ENCODE measurements at regions not wholly inside any gene's neighbourhood (a gene's known extent, or its start where the extent isn't known, plus 50 kb on each side); places are given as distances from the start of the nearest gene placed in this dataset.
"Not testable (repeated sequence)": the region's sequence is repeated elsewhere in the genome, so short reads cannot be mapped to it uniquely, and the experiment has no call there.

DNA sequence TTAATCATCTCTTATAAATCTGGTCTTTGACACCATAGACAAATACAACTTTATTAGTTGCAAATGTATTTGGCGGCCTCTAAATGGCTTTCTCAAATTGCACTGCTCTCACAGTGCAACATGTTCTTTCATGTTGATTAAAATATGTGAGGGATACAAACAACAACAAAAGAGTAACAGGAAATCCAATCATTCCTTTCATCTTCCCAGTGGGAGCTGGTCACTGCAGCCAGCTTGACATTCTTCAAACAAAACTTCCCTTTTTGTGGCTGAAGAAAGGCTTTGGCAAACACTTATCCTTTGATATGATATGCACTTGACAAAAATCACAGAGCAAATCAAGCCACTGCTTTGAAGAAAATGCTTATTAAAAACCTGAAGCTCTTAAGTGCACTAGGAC lies 973.6 kb downstream of the EPHA3 start:
- no peak overlapping the region for H3K27ac ChIP-seq
- H3K27me3 ChIP-seq: no peaks in the 10 kb centered on the region
- 79 to 84% methylated on average over 1 of the region's 1 CpG for WGBS, 2 donors
- no peaks in the 10 kb centered on the region for H3K4me1 ChIP-seq
- intact Hi-C loops (cut with DNase I): no loop called here
- no peaks in the 10 kb centered on the region for H3K36me3 ChIP-seq
- ATAC-seq (no peak), DNase-seq (no peak)
- TF ChIP-seq, protein P1, sequence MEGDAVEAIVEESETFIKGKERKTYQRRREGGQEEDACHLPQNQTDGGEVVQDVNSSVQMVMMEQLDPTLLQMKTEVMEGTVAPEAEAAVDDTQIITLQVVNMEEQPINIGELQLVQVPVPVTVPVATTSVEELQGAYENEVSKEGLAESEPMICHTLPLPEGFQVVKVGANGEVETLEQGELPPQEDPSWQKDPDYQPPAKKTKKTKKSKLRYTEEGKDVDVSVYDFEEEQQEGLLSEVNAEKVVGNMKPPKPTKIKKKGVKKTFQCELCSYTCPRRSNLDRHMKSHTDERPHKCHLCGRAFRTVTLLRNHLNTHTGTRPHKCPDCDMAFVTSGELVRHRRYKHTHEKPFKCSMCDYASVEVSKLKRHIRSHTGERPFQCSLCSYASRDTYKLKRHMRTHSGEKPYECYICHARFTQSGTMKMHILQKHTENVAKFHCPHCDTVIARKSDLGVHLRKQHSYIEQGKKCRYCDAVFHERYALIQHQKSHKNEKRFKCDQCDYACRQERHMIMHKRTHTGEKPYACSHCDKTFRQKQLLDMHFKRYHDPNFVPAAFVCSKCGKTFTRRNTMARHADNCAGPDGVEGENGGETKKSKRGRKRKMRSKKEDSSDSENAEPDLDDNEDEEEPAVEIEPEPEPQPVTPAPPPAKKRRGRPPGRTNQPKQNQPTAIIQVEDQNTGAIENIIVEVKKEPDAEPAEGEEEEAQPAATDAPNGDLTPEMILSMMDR (IDR thresholded peaks at IDR 0.05): no peak
- H3K4me3 ChIP-seq: no peak overlapping the region
- no peaks in the 10 kb centered on the region for H3K9me3 ChIP-seq

DNA sequence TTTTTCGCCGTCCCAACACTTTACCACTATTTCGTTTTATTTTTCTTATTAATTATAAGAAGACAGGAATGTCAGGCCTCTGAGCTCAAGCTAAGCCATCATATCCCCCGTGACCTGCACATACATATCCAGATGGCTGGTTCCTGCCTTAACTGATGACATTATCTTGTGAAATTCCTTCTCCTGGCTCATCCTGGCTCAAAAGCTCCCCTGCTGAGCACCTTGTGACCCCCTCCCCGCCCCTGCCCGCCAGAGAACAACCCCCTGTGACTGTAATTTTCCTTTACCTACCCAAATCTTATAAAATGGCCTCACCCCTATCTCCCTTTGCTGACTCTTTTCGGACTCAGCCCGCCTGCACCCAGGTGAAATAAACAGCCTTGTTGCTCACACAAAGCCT lies 978.9 kb downstream of the EPHA3 start:
- intact Hi-C loops (cut with DNase I): loop anchor here in 1 of 10 donors (5.0 kb wide), 1 partner anchor 1869 kb away; no protein-coding TSS in a partner anchor
- H3K4me3 ChIP-seq, H3K27me3 ChIP-seq, ATAC-seq, H3K9me3 ChIP-seq, H3K4me1 ChIP-seq, DNase-seq, H3K36me3 ChIP-seq, H3K27ac ChIP-seq: not testable (repeated sequence)
- WGBS, 2 donors: 78 to 83% methylated on average over 8 of the region's 8 CpGs

GRCh38 chr3:90087703-90088102 lies 980.3 kb downstream of the EPHA3 start:
- no peak overlapping the region for H3K4me3 ChIP-seq
- TF ChIP-seq, protein P1 (IDR thresholded peaks at IDR 0.05): no peak
- intact Hi-C loops (cut with DNase I): loop anchor here in 1 of 10 donors (5.0 kb wide), 1 partner anchor 1870 kb away; no protein-coding TSS in a partner anchor
- H3K36me3 ChIP-seq: no peaks in the 10 kb centered on the region
- peaks cover 0 to 4% (median 0%) of the 10 kb centered on the region in 9 donors for H3K4me1 ChIP-seq
- 96 to 98% methylated on average over 2 of the region's 2 CpGs for WGBS, 2 donors
- no peak for ATAC-seq
- no peaks in the 10 kb centered on the region for H3K27me3 ChIP-seq
- no peak overlapping the region for H3K27ac ChIP-seq
- no peak for DNase-seq
- no peaks in the 10 kb centered on the region for H3K9me3 ChIP-seq

DNA sequence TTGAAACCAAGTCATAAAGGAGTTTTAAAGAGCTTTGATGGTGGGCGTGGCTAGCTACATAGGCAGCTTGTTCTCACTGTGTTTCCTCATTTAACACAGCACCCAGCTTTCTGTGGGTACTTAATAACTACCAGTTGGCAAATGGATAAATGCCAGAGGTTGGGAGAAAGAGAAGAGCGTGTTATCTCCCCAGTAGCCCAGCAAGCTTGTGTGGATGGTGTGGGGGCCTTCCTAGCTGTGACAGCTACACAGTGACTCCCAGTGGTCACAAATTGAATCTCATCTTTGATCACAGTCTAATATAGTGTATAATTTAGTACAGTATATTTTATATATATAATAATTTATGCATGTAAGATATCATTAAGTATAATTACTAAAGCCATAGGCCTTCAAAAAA lies 984.1 kb downstream of the EPHA3 start:
- peak in 1 of 2 donors; percentile 17 for DNase-seq

GRCh38 chr3:90092994-90093393 lies 985.6 kb downstream of the EPHA3 start:
- WGBS, 2 donors: 62 to 81% methylated on average over 1 of the region's 1 CpG
- TF ChIP-seq, protein P1 (IDR thresholded peaks at IDR 0.05): peak in 7 of 9 donors; percentile 39 to 61 (median 48)
- peaks cover 0 to 4% (median 0%) of the 10 kb centered on the region in 9 donors for H3K4me1 ChIP-seq
- intact Hi-C loops (cut with DNase I): loop anchor here in 6 of 10 donors (5.0 to 10.0 kb wide), 4 partner anchors 228 to 1891 kb away; no protein-coding TSS in a partner anchor
- H3K9me3 ChIP-seq: no peaks in the 10 kb centered on the region
- H3K36me3 ChIP-seq: no peaks in the 10 kb centered on the region
- H3K4me3 ChIP-seq: no peak overlapping the region
- ATAC-seq (no peak), DNase-seq (no peak)
- no peaks in the 10 kb centered on the region for H3K27me3 ChIP-seq
- no peak overlapping the region for H3K27ac ChIP-seq

More for the DNA sequence above, 984.1 kb downstream of the EPHA3 start:
- WGBS, 2 donors: 14 to 16% methylated on average over 2 of the region's 2 CpGs
- TF ChIP-seq, protein P1 (IDR thresholded peaks at IDR 0.05): peak; percentile 21 to 71 (median 52)
- H3K36me3 ChIP-seq: no peaks in the 10 kb centered on the region
- peak in 6 of 8 donors; percentile 64 to 78 (median 74) for ATAC-seq
- no peaks in the 10 kb centered on the region for H3K27me3 ChIP-seq
- H3K9me3 ChIP-seq: no peaks in the 10 kb centered on the region
- H3K4me3 ChIP-seq: no peak overlapping the region
- peaks cover 0 to 4% (median 0%) of the 10 kb centered on the region in 9 donors for H3K4me1 ChIP-seq
- H3K27ac ChIP-seq: no peak overlapping the region
- intact Hi-C loops (cut with DNase I): loop anchor here in 6 of 10 donors (5.0 to 10.0 kb wide), 4 partner anchors 227 to 1889 kb away; no protein-coding TSS in a partner anchor

Data from heart right ventricle (tissue), 16 donors.